Esophagus squamous epithelium (tissue), 5 donors: ENCODE measurements at regions not wholly inside any gene's neighbourhood (a gene's known extent, or its start where the extent isn't known, plus 50 kb on each side); places are given as distances from the start of the nearest gene placed in this dataset.
"Not testable (repeated sequence)": the region's sequence is repeated elsewhere in the genome, so short reads cannot be mapped to it uniquely, and the experiment has no call there.

Experiments
- DNase-seq: peaks from one replicate; lab custom pipeline; 2025; lab: John Stamatoyannopoulos, UW
- H3K27ac ChIP-seq, 4 donors: fragments of 200-600 bp; sonication (generic); one replicate each; pipeline ENCODE4 v1.5.1; 2016 to 2019; ENCODE audit warnings: mild to moderate bottlenecking in 1 of 4
- H3K27me3 ChIP-seq, 4 donors: fragments of 200-600 bp; sonication (generic); 1 replicate in 3 of 4; 2 replicates in 1 of 4; pipeline versions ENCODE4 v1.5.1 to v1.6.0; 2017 to 2021; ENCODE audit warnings: antibody characterized with exemption in 1 of 4
- H3K36me3 ChIP-seq, 3 donors: fragments of 200-600 bp; sonication (generic); one replicate each; pipeline ENCODE4 v1.5.1; 2016 to 2019
- H3K4me1 ChIP-seq, 3 donors: fragments of 200-600 bp; sonication (generic); one replicate each; pipeline ENCODE4 v1.5.1; 2017 to 2019
- H3K4me3 ChIP-seq, 4 donors: fragments of 200-600 bp; sonication (generic); 1 replicate in 3 of 4; 2 replicates in 1 of 4; pipeline ENCODE4 v1.5.1; 2016 to 2019; ENCODE audit warnings: mild to moderate bottlenecking in 2 of 4, moderate library complexity in 1 of 4
- H3K9me3 ChIP-seq, 3 donors: fragments of 200-600 bp; sonication (generic); one replicate each; pipeline ENCODE4 v1.5.1; 2016 to 2019
- WGBS, 2 donors: methylation state at CpG; one replicate each; pipeline ENCODE4 v1.1.5; 2018; 5-methylcytosine and 5-hydroxymethylcytosine counted together
- intact Hi-C: fragments of 100-400 bp; cut with DNase I; formaldehyde crosslinking; loops from one replicate; pipeline ENCODE4 v1.15.0; 2022
- TF ChIP-seq, protein P1 (sequence below), 6 experiments: fragments of 450-650 bp in 4 of 6; fragments of 200-600 bp in 2 of 6; sonication (generic) in 2 of 6; IDR thresholded peaks; one replicate each; pipeline ENCODE4 v1.5.1; 2016 to 2019; ENCODE audit warnings: antibody characterized with exemption in 6 of 6, mild to moderate bottlenecking in 4 of 6, moderate library complexity in 4 of 6
- donor health status: DM: yes; HTN: yes; CAD: no.

DNA sequence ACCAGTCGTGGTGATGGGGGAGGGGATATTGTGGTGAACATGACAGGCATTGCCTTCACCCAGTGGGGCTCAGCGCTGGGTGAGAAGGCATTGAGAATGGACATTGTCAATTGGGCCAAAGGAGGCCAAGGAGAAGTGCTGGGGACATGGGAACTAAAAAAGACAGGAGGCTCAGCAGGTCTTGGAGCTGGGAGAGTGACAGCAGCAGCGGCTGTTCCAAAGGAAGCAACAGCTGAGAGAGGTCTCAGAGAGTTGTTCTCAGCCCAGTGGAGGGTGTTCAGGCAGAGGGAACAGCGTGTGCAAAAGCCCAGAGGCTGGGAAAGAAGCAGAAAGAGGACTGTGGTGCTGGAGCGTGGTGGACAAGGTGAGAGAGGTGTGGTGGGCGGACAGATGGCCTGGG lies 56.6 kb upstream of the ASNS start:
- H3K4me1 ChIP-seq, result peaks cover 4 to 11% (median 8%) of the 10 kb centered on the region in 3 donors
- H3K36me3 ChIP-seq, intact Hi-C loops, DNase-seq, H3K9me3 ChIP-seq, H3K4me3 ChIP-seq, H3K27ac ChIP-seq: not testable (repeated sequence)
- H3K27me3 ChIP-seq, result peaks cover 0 to 15% (median 0%) of the 10 kb centered on the region in 4 donors
- WGBS, 2 donors, result 75 to 81% methylated on average over 4 to 5 of the region's 6 CpGs

- peaks cover 4 to 11% (median 8%) of the 10 kb centered on the region in 3 donors for H3K4me1 ChIP-seq
- H3K4me3 ChIP-seq, result peak overlapping the region; percentile 34 to 69 (median 49)
- H3K27me3 ChIP-seq, result peaks cover 0 to 15% (median 0%) of the 10 kb centered on the region in 4 donors
- no CpG with 5 or more reads among the region's 80 CpGs for WGBS, 2 donors
- H3K9me3 ChIP-seq, DNase-seq, H3K27ac ChIP-seq, H3K36me3 ChIP-seq, intact Hi-C loops: not testable (repeated sequence)
- TF ChIP-seq, protein P1, sequence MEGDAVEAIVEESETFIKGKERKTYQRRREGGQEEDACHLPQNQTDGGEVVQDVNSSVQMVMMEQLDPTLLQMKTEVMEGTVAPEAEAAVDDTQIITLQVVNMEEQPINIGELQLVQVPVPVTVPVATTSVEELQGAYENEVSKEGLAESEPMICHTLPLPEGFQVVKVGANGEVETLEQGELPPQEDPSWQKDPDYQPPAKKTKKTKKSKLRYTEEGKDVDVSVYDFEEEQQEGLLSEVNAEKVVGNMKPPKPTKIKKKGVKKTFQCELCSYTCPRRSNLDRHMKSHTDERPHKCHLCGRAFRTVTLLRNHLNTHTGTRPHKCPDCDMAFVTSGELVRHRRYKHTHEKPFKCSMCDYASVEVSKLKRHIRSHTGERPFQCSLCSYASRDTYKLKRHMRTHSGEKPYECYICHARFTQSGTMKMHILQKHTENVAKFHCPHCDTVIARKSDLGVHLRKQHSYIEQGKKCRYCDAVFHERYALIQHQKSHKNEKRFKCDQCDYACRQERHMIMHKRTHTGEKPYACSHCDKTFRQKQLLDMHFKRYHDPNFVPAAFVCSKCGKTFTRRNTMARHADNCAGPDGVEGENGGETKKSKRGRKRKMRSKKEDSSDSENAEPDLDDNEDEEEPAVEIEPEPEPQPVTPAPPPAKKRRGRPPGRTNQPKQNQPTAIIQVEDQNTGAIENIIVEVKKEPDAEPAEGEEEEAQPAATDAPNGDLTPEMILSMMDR (IDR thresholded peaks at IDR 0.05), result peak; percentile 44 to 79 (median 73)
Measured at GRCh38 chr7:97927790-97928748, 55.9 kb upstream of the ASNS start.
